CD4-positive, alpha-beta memory T cell (primary cell): ENCODE measurements at regions not wholly inside any gene's neighbourhood (a gene's known extent, or its start where the extent isn't known, plus 50 kb on each side); places are given as distances from the start of the nearest gene placed in this dataset.
"Not testable (repeated sequence)": the region's sequence is repeated elsewhere in the genome, so short reads cannot be mapped to it uniquely, and the experiment has no call there.

Source experiments
- CTCF ChIA-PET: fragments of 350-600 bp; sonication (Branson Sonifier 250); formaldehyde crosslinking; loops from one replicate; lab custom pipeline; 2021; ENCODE audit warnings: inconsistent platforms; ENCODE audit not compliant: partially characterized antibody; lab: Charles Lee
- POLR2A ChIA-PET: fragments of 350-600 bp; sonication (Branson Sonifier 250); formaldehyde crosslinking; loops from one replicate; lab custom pipeline; 2021; ENCODE audit not compliant: partially characterized antibody; lab: Charles Lee
- DNase-seq, 5 donors: peaks; one replicate each; pipeline versions ENCODE4 v3.0.0 to v3.0.0-alpha.2; 2020 to 2022; ENCODE audit warnings: mixed read lengths in 1 of 5
- H3K27ac ChIP-seq: one replicate; pipeline ENCODE4 v1.7.0; 2013; ENCODE audit warnings: low read depth, low read length
- H3K27me3 ChIP-seq: 2 replicates; pipeline ENCODE4 v1.7.0; 2013; ENCODE audit warnings: mild to moderate bottlenecking, low read length, moderate library complexity; ENCODE audit not compliant: insufficient read depth
- H3K36me3 ChIP-seq: 2 replicates; pipeline ENCODE4 v1.7.0; 2013; ENCODE audit warnings: mild to moderate bottlenecking, low read length, moderate library complexity; ENCODE audit not compliant: insufficient read depth
- H3K4me1 ChIP-seq: 2 replicates; pipeline ENCODE4 v1.7.0; 2013; ENCODE audit warnings: mild to moderate bottlenecking, low read length, moderate library complexity; ENCODE audit not compliant: insufficient read depth
- H3K4me3 ChIP-seq, 2 donors: one replicate each; pipeline ENCODE4 v1.7.0; 2013; ENCODE audit warnings: low read length in 2 of 2, mild to moderate bottlenecking in 1 of 2
- H3K9me3 ChIP-seq, 2 donors: one replicate each; pipeline ENCODE4 v1.7.0; 2013; ENCODE audit warnings: low read length in 2 of 2, control low read depth in 1 of 2; ENCODE audit not compliant: control insufficient read depth in 1 of 2
- H3K27ac Mint-ChIP-seq, 7 donors: one replicate each; pipeline ENCODE4 v1.8.0; 2020 to 2021; ENCODE audit warnings: mixed read lengths in 7 of 7, mild to moderate bottlenecking in 6 of 7, inconsistent platforms in 3 of 7, moderate library complexity in 3 of 7
- H3K27me3 Mint-ChIP-seq, 2 donors: one replicate each; pipeline ENCODE4 v1.8.0; 2020 to 2021; ENCODE audit warnings: mixed read lengths in 2 of 2
- H3K36me3 Mint-ChIP-seq, 2 donors: one replicate each; pipeline ENCODE4 v1.8.0; 2020 to 2021; ENCODE audit warnings: mixed read lengths in 2 of 2, inconsistent platforms in 1 of 2, mild to moderate bottlenecking in 1 of 2
- H3K4me1 Mint-ChIP-seq, 4 donors: one replicate each; pipeline ENCODE4 v1.8.0; 2020 to 2021; ENCODE audit warnings: mixed read lengths in 4 of 4, mild to moderate bottlenecking in 1 of 4
- H3K4me3 Mint-ChIP-seq, 8 donors: one replicate each; pipeline ENCODE4 v1.8.0; 2020 to 2021; ENCODE audit warnings: mixed read lengths in 8 of 8, mild to moderate bottlenecking in 7 of 8, moderate library complexity in 6 of 8, inconsistent platforms in 3 of 8
- H3K9me3 Mint-ChIP-seq, 8 donors: one replicate each; pipeline ENCODE4 v1.8.0; 2020 to 2021; ENCODE audit warnings: mixed read lengths in 8 of 8, mild to moderate bottlenecking in 5 of 8, inconsistent platforms in 3 of 8, moderate library complexity in 1 of 8
- intact Hi-C: fragments of 100-400 bp; cut with micrococcal nuclease; formaldehyde crosslinking; loops from one replicate; pipeline ENCODE4 v1.15.1; 2023

- H3K4me1 ChIP-seq = no peaks in the 10 kb centered on the region
- H3K4me3 ChIP-seq = no peak overlapping the region
- POLR2A ChIA-PET = no interaction called here
- no peaks in the 10 kb centered on the region for H3K27me3 ChIP-seq
- Mint-ChIP-seq H3K27me3 (peaks cover under 1 to 1% of the 10 kb centered on the region in 2 donors), H3K4me1 (no peaks in the 10 kb centered on the region), H3K27ac (no peak overlapping the region), H3K36me3 (peaks cover 0 to 8% of the 10 kb centered on the region in 2 donors), H3K9me3 (peaks cover 2 to 13% (median 9%) of the 10 kb centered on the region in 8 donors), H3K4me3 (no peak overlapping the region)
- no peaks in the 10 kb centered on the region for H3K9me3 ChIP-seq
- intact Hi-C loops = no loop called here
- no peak for DNase-seq
- H3K27ac ChIP-seq = no peak overlapping the region
- H3K36me3 ChIP-seq = no peaks in the 10 kb centered on the region
- CTCF ChIA-PET = interaction anchor here (0.9 kb wide), 1 partner anchor 121 kb away, joined by 4 read pairs; no protein-coding TSS in a partner anchor
Observed at GRCh38 chr7:17436126-17436525, 137.7 kb downstream of the AHR start.

GRCh38 chr7:17437586-17437985 is 139.1 kb downstream of the AHR start:
- H3K4me3 ChIP-seq = no peak overlapping the region
- no peak overlapping the region for H3K4me3 Mint-ChIP-seq
- no peak overlapping the region for H3K27ac ChIP-seq
- ChIA-PET POLR2A (no interaction called here), CTCF (no interaction called here)
- H3K27me3 Mint-ChIP-seq = peaks cover 0 to 1% of the 10 kb centered on the region in 2 donors
- no peaks in the 10 kb centered on the region for H3K36me3 ChIP-seq
- peaks cover 0 to 9% of the 10 kb centered on the region in 2 donors for H3K36me3 Mint-ChIP-seq
- H3K27me3 ChIP-seq = no peaks in the 10 kb centered on the region
- peaks cover 0 to 4% (median 0%) of the 10 kb centered on the region in 4 donors for H3K4me1 Mint-ChIP-seq
- no peak for DNase-seq
- no peak overlapping the region for H3K27ac Mint-ChIP-seq
- peaks cover 2 to 15% (median 11%) of the 10 kb centered on the region in 8 donors for H3K9me3 Mint-ChIP-seq
- no peaks in the 10 kb centered on the region for H3K4me1 ChIP-seq
- H3K9me3 ChIP-seq = no peaks in the 10 kb centered on the region
- intact Hi-C loops = no loop called here

- H3K4me1 ChIP-seq, POLR2A ChIA-PET, H3K27ac Mint-ChIP-seq, H3K27me3 Mint-ChIP-seq, H3K36me3 ChIP-seq, H3K4me3 Mint-ChIP-seq, CTCF ChIA-PET, H3K36me3 Mint-ChIP-seq, H3K27ac ChIP-seq, H3K4me3 ChIP-seq, H3K27me3 ChIP-seq, H3K4me1 Mint-ChIP-seq, intact Hi-C loops, H3K9me3 ChIP-seq, DNase-seq: not testable (repeated sequence)
- peaks cover 2 to 15% (median 11%) of the 10 kb centered on the region in 8 donors for H3K9me3 Mint-ChIP-seq
Observed at GRCh38 chr7:17440025-17440784, 141.8 kb downstream of the AHR start.

GRCh38 chr7:17440831-17441230 is 142.4 kb downstream of the AHR start:
- Histone ChIP-seq H3K27ac (no peak overlapping the region), H3K9me3 (no peaks in the 10 kb centered on the region), H3K27me3 (no peaks in the 10 kb centered on the region), H3K4me1 (no peaks in the 10 kb centered on the region), H3K4me3 (no peak overlapping the region), H3K36me3 (no peaks in the 10 kb centered on the region)
- ChIA-PET POLR2A (no interaction called here), CTCF (no interaction called here)
- H3K27me3 Mint-ChIP-seq = peaks cover 0 to 6% of the 10 kb centered on the region in 2 donors
- no peak for DNase-seq
- peaks cover 2 to 9% of the 10 kb centered on the region in 2 donors for H3K36me3 Mint-ChIP-seq
- peak overlapping the region in 1 of 7 donors; percentile 3 for H3K27ac Mint-ChIP-seq
- peaks cover 0 to 4% (median 0%) of the 10 kb centered on the region in 4 donors for H3K4me1 Mint-ChIP-seq
- intact Hi-C loops = no loop called here
- H3K9me3 Mint-ChIP-seq = peaks cover 2 to 15% (median 11%) of the 10 kb centered on the region in 8 donors
- H3K4me3 Mint-ChIP-seq = no peak overlapping the region

GRCh38 chr7:17441557-17441956 is 143.1 kb downstream of the AHR start:
- H3K9me3 ChIP-seq = no peaks in the 10 kb centered on the region
- H3K4me3 Mint-ChIP-seq = no peak overlapping the region
- H3K27ac ChIP-seq = no peak overlapping the region
- intact Hi-C loops = no loop called here
- POLR2A ChIA-PET = no interaction called here
- no peaks in the 10 kb centered on the region for H3K36me3 ChIP-seq
- peaks cover 2 to 18% (median 13%) of the 10 kb centered on the region in 8 donors for H3K9me3 Mint-ChIP-seq
- H3K4me1 Mint-ChIP-seq = peaks cover 0 to 4% (median 0%) of the 10 kb centered on the region in 4 donors
- peaks cover 2 to 9% of the 10 kb centered on the region in 2 donors for H3K36me3 Mint-ChIP-seq
- H3K4me1 ChIP-seq = no peaks in the 10 kb centered on the region
- H3K27ac Mint-ChIP-seq = no peak overlapping the region
- CTCF ChIA-PET = no interaction called here
- H3K27me3 Mint-ChIP-seq = peaks cover 0 to 6% of the 10 kb centered on the region in 2 donors
- H3K27me3 ChIP-seq = no peaks in the 10 kb centered on the region
- no peak for DNase-seq
- H3K4me3 ChIP-seq = no peak overlapping the region

GRCh38 chr7:17444151-17444550 is 145.7 kb downstream of the AHR start:
- CTCF ChIA-PET = no interaction called here

GRCh38 chr7:17444673-17445072 is 146.2 kb downstream of the AHR start:
- no peaks in the 10 kb centered on the region for H3K9me3 ChIP-seq
- peaks cover 0 to 4% (median 0%) of the 10 kb centered on the region in 4 donors for H3K4me1 Mint-ChIP-seq
- H3K36me3 Mint-ChIP-seq = peaks cover 4 to 13% of the 10 kb centered on the region in 2 donors
- no peaks in the 10 kb centered on the region for H3K36me3 ChIP-seq
- no peak overlapping the region for H3K27ac Mint-ChIP-seq
- no peak overlapping the region for H3K4me3 ChIP-seq
- ChIA-PET CTCF (no interaction called here), POLR2A (no interaction called here)
- intact Hi-C loops = no loop called here
- H3K27me3 Mint-ChIP-seq = peaks cover 4 to 11% of the 10 kb centered on the region in 2 donors
- no peak overlapping the region for H3K4me3 Mint-ChIP-seq
- no peak for DNase-seq
- no peak overlapping the region for H3K27ac ChIP-seq
- H3K4me1 ChIP-seq = no peaks in the 10 kb centered on the region
- H3K9me3 Mint-ChIP-seq = peaks cover 5 to 42% (median 28%) of the 10 kb centered on the region in 8 donors
- H3K27me3 ChIP-seq = no peaks in the 10 kb centered on the region

More at GRCh38 chr7:17444151-17444550, 145.7 kb downstream of the AHR start:
- DNase-seq = no peak
- Mint-ChIP-seq H3K27ac (no peak overlapping the region), H3K4me3 (no peak overlapping the region), H3K4me1 (peaks cover 0 to 4% (median 0%) of the 10 kb centered on the region in 4 donors), H3K36me3 (peaks cover 4 to 13% of the 10 kb centered on the region in 2 donors), H3K9me3 (peaks cover 5 to 42% (median 29%) of the 10 kb centered on the region in 8 donors), H3K27me3 (peaks cover 4 to 11% of the 10 kb centered on the region in 2 donors)
- intact Hi-C loops = no loop called here
- Histone ChIP-seq H3K27me3 (no peaks in the 10 kb centered on the region), H3K4me1 (no peaks in the 10 kb centered on the region), H3K36me3 (no peaks in the 10 kb centered on the region), H3K4me3 (no peak overlapping the region), H3K9me3 (no peaks in the 10 kb centered on the region), H3K27ac (no peak overlapping the region)
- POLR2A ChIA-PET = no interaction called here
